ENCODE measurements at regions not wholly inside any gene's neighbourhood (a gene's known extent, or its start where the extent isn't known, plus 50 kb on each side); places are given as distances from the start of the nearest gene placed in this dataset.
"Not testable (repeated sequence)": the region's sequence is repeated elsewhere in the genome, so short reads cannot be mapped to it uniquely, and the experiment has no call there.

DNA sequence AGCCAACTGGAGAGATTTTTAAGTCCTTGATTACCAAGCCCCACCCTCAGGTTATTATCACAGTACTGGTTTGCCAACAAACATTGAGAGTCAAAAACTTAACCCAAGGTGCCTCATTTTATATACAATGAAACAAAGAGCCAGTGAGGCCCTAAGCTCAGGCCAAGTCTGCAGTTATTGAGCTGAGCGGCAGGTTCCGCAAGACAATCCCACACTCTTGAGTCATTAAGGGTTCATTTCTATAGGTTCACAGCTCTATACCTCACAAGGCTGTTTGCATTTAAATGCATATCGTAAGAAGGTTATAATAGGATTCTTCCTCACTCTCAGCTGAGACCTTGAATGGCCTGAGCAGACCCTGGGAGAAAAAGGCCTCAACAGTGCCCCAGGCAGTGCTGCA is 268.4 kb upstream of the RGPD4 start:
- DNase-seq (no peak), ATAC-seq (ENCODE audit: poor library complexity) (no peak)
- CTCF ChIA-PET: no interaction called here
- no peak overlapping the region for H3K4me3 Mint-ChIP-seq
- Histone ChIP-seq H3K36me3 (ENCODE audit: insufficient read depth, low read length) (no peaks in the 10 kb centered on the region), H3K4me1 (ENCODE audit: insufficient read depth, low read length) (no peaks in the 10 kb centered on the region), H3K27ac (ENCODE audit: low read depth in 1 of 2, low read length in 2 of 2) (no peak overlapping the region), H3K9me3 (ENCODE audit: control insufficient read depth in 1 of 2, insufficient read depth in 1 of 2, low read length in 2 of 2) (peaks cover 10 to 19% of the 10 kb centered on the region in 2 experiments), H3K4me3 (ENCODE audit: low read length) (no peak overlapping the region), H3K27me3 (ENCODE audit: control insufficient read depth in 1 of 2, insufficient read depth in 2 of 2, low read length in 2 of 2) (no peaks in the 10 kb centered on the region)
- POLR2A ChIA-PET: no interaction called here
- TF ChIP-seq, protein P1, sequence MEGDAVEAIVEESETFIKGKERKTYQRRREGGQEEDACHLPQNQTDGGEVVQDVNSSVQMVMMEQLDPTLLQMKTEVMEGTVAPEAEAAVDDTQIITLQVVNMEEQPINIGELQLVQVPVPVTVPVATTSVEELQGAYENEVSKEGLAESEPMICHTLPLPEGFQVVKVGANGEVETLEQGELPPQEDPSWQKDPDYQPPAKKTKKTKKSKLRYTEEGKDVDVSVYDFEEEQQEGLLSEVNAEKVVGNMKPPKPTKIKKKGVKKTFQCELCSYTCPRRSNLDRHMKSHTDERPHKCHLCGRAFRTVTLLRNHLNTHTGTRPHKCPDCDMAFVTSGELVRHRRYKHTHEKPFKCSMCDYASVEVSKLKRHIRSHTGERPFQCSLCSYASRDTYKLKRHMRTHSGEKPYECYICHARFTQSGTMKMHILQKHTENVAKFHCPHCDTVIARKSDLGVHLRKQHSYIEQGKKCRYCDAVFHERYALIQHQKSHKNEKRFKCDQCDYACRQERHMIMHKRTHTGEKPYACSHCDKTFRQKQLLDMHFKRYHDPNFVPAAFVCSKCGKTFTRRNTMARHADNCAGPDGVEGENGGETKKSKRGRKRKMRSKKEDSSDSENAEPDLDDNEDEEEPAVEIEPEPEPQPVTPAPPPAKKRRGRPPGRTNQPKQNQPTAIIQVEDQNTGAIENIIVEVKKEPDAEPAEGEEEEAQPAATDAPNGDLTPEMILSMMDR (IDR thresholded peaks at IDR 0.05): no peak
- no peaks in the 10 kb centered on the region for H3K4me1 Mint-ChIP-seq (ENCODE audit: low read depth)
- no peaks in the 10 kb centered on the region for H3K27me3 Mint-ChIP-seq
- peaks cover 9% of the 10 kb centered on the region for H3K9me3 Mint-ChIP-seq
- H3K36me3 Mint-ChIP-seq (ENCODE audit: low read depth): no peaks in the 10 kb centered on the region
- intact Hi-C loops (cut with DNase I, micrococcal nuclease): no loop called here
- no peak overlapping the region for H3K27ac Mint-ChIP-seq

DNA sequence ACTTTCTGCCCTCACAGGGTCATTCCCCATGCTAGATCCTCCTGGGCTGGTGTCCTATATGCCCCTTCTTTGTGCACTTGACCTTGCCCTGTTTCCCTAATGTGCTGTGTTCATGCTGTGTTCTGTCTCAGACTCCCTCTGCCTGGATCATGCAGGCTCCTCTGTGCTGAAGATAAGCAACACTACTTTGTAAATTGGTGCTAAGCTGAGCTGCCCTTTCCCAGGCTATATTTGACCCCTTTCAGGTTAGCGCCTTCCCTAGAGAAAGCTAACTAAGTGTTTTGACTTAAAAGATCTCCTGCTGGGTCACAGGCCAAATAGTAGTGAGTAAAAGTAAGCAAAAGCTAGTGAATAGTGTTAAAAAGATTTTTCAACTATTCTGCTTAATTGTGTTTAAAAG is 257.2 kb upstream of the RGPD4 start:
- H3K9me3 Mint-ChIP-seq: peaks cover 5% of the 10 kb centered on the region
- DNase-seq: no peak
- ChIA-PET CTCF (no interaction called here), POLR2A (no interaction called here)
- Histone ChIP-seq H3K36me3 (ENCODE audit: insufficient read depth, low read length) (no peaks in the 10 kb centered on the region), H3K9me3 (ENCODE audit: control insufficient read depth in 1 of 2, insufficient read depth in 1 of 2, low read length in 2 of 2) (peaks cover 0 to under 1% of the 10 kb centered on the region in 2 experiments), H3K27ac (ENCODE audit: low read depth in 1 of 2, low read length in 2 of 2) (no peak overlapping the region), H3K4me1 (ENCODE audit: insufficient read depth, low read length) (no peaks in the 10 kb centered on the region), H3K4me3 (ENCODE audit: low read length) (no peak overlapping the region), H3K27me3 (ENCODE audit: control insufficient read depth in 1 of 2, insufficient read depth in 2 of 2, low read length in 2 of 2) (no peaks in the 10 kb centered on the region)
- H3K4me1 Mint-ChIP-seq (ENCODE audit: low read depth): no peaks in the 10 kb centered on the region
- H3K36me3 Mint-ChIP-seq (ENCODE audit: low read depth): no peaks in the 10 kb centered on the region
- no peak overlapping the region for H3K27ac Mint-ChIP-seq
- intact Hi-C loops (cut with DNase I, micrococcal nuclease): no loop called here
- TF ChIP-seq, protein P1 (IDR thresholded peaks at IDR 0.05): no peak
- no peak overlapping the region for H3K4me3 Mint-ChIP-seq
- no peaks in the 10 kb centered on the region for H3K27me3 Mint-ChIP-seq
- no peak for ATAC-seq (ENCODE audit: poor library complexity)

DNA sequence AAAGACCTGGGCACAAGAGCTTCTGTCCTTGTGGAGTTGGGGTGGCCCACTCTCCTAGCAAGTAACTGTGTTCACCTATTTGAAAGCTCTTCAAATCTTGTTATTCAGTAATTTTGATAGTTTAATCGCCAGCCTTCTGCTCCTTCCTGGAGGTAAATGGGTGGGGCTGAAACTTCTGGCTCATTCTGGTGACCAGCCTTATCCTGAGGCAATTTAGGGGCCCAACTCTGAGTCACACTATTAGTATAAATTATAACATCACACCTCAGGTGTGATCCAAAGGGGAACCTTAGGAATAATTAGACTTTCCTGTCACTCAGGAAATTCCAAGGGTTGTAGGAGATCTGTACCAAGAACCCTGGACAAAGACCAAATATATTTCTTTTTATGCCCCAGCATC is 255.8 kb upstream of the RGPD4 start:
- Histone ChIP-seq H3K4me3 (ENCODE audit: low read length) (no peak overlapping the region), H3K4me1 (ENCODE audit: insufficient read depth, low read length) (no peaks in the 10 kb centered on the region), H3K36me3 (ENCODE audit: insufficient read depth, low read length) (no peaks in the 10 kb centered on the region), H3K27ac (ENCODE audit: low read depth in 1 of 2, low read length in 2 of 2) (no peak overlapping the region), H3K9me3 (ENCODE audit: control insufficient read depth in 1 of 2, insufficient read depth in 1 of 2, low read length in 2 of 2) (peaks cover 0 to 10% of the 10 kb centered on the region in 2 experiments), H3K27me3 (ENCODE audit: control insufficient read depth in 1 of 2, insufficient read depth in 2 of 2, low read length in 2 of 2) (no peaks in the 10 kb centered on the region)
- H3K4me1 Mint-ChIP-seq (ENCODE audit: low read depth): no peaks in the 10 kb centered on the region
- no peak for DNase-seq
- H3K4me3 Mint-ChIP-seq: no peak overlapping the region
- no peak overlapping the region for H3K27ac Mint-ChIP-seq
- CTCF ChIA-PET: no interaction called here
- H3K27me3 Mint-ChIP-seq: no peaks in the 10 kb centered on the region
- H3K36me3 Mint-ChIP-seq (ENCODE audit: low read depth): no peaks in the 10 kb centered on the region
- TF ChIP-seq, protein P1 (IDR thresholded peaks at IDR 0.05): no peak
- peaks cover 5% of the 10 kb centered on the region for H3K9me3 Mint-ChIP-seq
- POLR2A ChIA-PET: no interaction called here
- no peak for ATAC-seq (ENCODE audit: poor library complexity)
- intact Hi-C loops (cut with DNase I, micrococcal nuclease): loop anchor here in 1 of 2 experiments (5.0 kb wide), 1 partner anchor 1011 kb away; no protein-coding TSS in a partner anchor

GRCh38 chr2:107572890-107573289 is 253.8 kb upstream of the RGPD4 start:
- not testable (repeated sequence) for ATAC-seq (ENCODE audit: poor library complexity); H3K9me3 Mint-ChIP-seq; DNase-seq

More at GRCh38 chr2:107572890-107573289, 253.8 kb upstream of the RGPD4 start:
- H3K27ac ChIP-seq (ENCODE audit: low read depth in 1 of 2, low read length in 2 of 2); CTCF ChIA-PET; H3K36me3 ChIP-seq (ENCODE audit: insufficient read depth, low read length); H3K4me1 ChIP-seq (ENCODE audit: insufficient read depth, low read length); H3K27ac Mint-ChIP-seq; POLR2A ChIA-PET; H3K27me3 ChIP-seq (ENCODE audit: control insufficient read depth in 1 of 2, insufficient read depth in 2 of 2, low read length in 2 of 2); H3K4me3 Mint-ChIP-seq; H3K27me3 Mint-ChIP-seq; H3K36me3 Mint-ChIP-seq (ENCODE audit: low read depth); H3K4me3 ChIP-seq (ENCODE audit: low read length); H3K4me1 Mint-ChIP-seq (ENCODE audit: low read depth): not testable (repeated sequence)
- H3K9me3 ChIP-seq (ENCODE audit: control insufficient read depth in 1 of 2, insufficient read depth in 1 of 2, low read length in 2 of 2): peaks cover 0 to 12% of the 10 kb centered on the region in 2 experiments
- intact Hi-C loops (cut with DNase I, micrococcal nuclease): loop anchor here in 1 of 2 experiments (5.0 kb wide), 1 partner anchor 1009 kb away; no protein-coding TSS in a partner anchor
